ENCODE measurements at regions not wholly inside any gene's neighbourhood (a gene's known extent, or its start where the extent isn't known, plus 50 kb on each side); places are given as distances from the start of the nearest gene placed in this dataset.

GRCh38 chrX:35244796-35245508 is 302.4 kb downstream of the FAM47B start:
- Histone ChIP-seq H3K27ac (ENCODE audit: extremely low read depth, low read depth, low read length) (no peak overlapping the region), H3K4me1 (ENCODE audit: control insufficient read depth, insufficient read depth, low read length) (no peaks in the 10 kb centered on the region), H3K36me3 (ENCODE audit: control insufficient read depth in 2 of 2, insufficient read depth in 1 of 2, low read length in 2 of 2) (no peaks in the 10 kb centered on the region), H3K4me3 (ENCODE audit: low read depth, low read length) (no peak overlapping the region), H3K9me3 (ENCODE audit: control insufficient read depth, insufficient read depth, low read depth, low read length) (no peaks in the 10 kb centered on the region)
- TF ChIP-seq ZNF362 (tag by site-specific recombination; IDR thresholded peaks at IDR 0.05) (no peak), MEIS1 (CRISPR knock-in tag; IDR thresholded peaks at IDR 0.05; ENCODE audit: borderline replicate concordance) (no peak), ZNF600 (tag by site-specific recombination; IDR thresholded peaks at IDR 0.05) (no peak), ZNF174 (tag by site-specific recombination; IDR thresholded peaks at IDR 0.05) (no peak)
- POLR2A ChIA-PET, result no interaction called here
- CTCF ChIA-PET, result no interaction called here

GRCh38 chrX:35251226-35251625 is 308.6 kb downstream of the FAM47B start:
- no peaks in the 10 kb centered on the region for H3K36me3 ChIP-seq (ENCODE audit: control insufficient read depth in 2 of 2, insufficient read depth in 1 of 2, low read length in 2 of 2)
- TF ChIP-seq SP3 (tag by site-specific recombination; IDR thresholded peaks at IDR 0.05) (no peak), IKZF3 (tag by site-specific recombination; IDR thresholded peaks at IDR 0.05) (no peak), ZNF157 (tag by site-specific recombination; IDR thresholded peaks at IDR 0.05) (no peak), ZNF114 (tag by site-specific recombination; IDR thresholded peaks at IDR 0.05) (no peak)
- no peak overlapping the region for H3K4me3 ChIP-seq (ENCODE audit: low read depth, low read length)
- ChIA-PET CTCF (no interaction called here), POLR2A (no interaction called here)
- H3K4me1 ChIP-seq (ENCODE audit: control insufficient read depth, insufficient read depth, low read length), result no peaks in the 10 kb centered on the region
- H3K9me3 ChIP-seq (ENCODE audit: control insufficient read depth, insufficient read depth, low read depth, low read length), result no peaks in the 10 kb centered on the region
- H3K27ac ChIP-seq (ENCODE audit: extremely low read depth, low read depth, low read length), result no peak overlapping the region

- TF ChIP-seq ZNF76 (tag by site-specific recombination; IDR thresholded peaks at IDR 0.05; ENCODE audit: borderline replicate concordance, low read depth) (no peak), ZNF423 (tag by site-specific recombination; IDR thresholded peaks at IDR 0.05) (no peak), ZNF23 (tag by site-specific recombination; IDR thresholded peaks at IDR 0.05; ENCODE audit: borderline replicate concordance) (no peak), GLIS1 (tag by site-specific recombination; IDR thresholded peaks at IDR 0.05) (no peak), ELK4 (IDR thresholded peaks at IDR 0.05; ENCODE audit: borderline replicate concordance, low read depth, low read length) (no peak), ZNF518A (tag by site-specific recombination; conservative IDR thresholded peaks at IDR 0.05; ENCODE audit: low read depth) (no peak), ZNF132 (tag by site-specific recombination; IDR thresholded peaks at IDR 0.05; ENCODE audit: borderline replicate concordance) (no peak), ZNF157 (tag by site-specific recombination; IDR thresholded peaks at IDR 0.05) (no peak)
- no peak overlapping the region for H3K27ac ChIP-seq (ENCODE audit: extremely low read depth, low read depth, low read length)
- CTCF ChIA-PET, result no interaction called here
- H3K36me3 ChIP-seq (ENCODE audit: control insufficient read depth in 2 of 2, insufficient read depth in 1 of 2, low read length in 2 of 2), result no peaks in the 10 kb centered on the region
- H3K4me3 ChIP-seq (ENCODE audit: low read depth, low read length), result no peak overlapping the region
- POLR2A ChIA-PET, result no interaction called here
- no peaks in the 10 kb centered on the region for H3K9me3 ChIP-seq (ENCODE audit: control insufficient read depth, insufficient read depth, low read depth, low read length)
- H3K4me1 ChIP-seq (ENCODE audit: control insufficient read depth, insufficient read depth, low read length), result no peaks in the 10 kb centered on the region
Measured at GRCh38 chrX:35276115-35276514, 333.5 kb downstream of the FAM47B start.

Measured in HEK293 (cell line).